ENCODE measurements at regions not wholly inside any gene's neighbourhood (a gene's known extent, or its start where the extent isn't known, plus 50 kb on each side); places are given as distances from the start of the nearest gene placed in this dataset.
A peak's percentile ranks its signal among the peaks of the same experiment; 100 is the strongest.
"Not testable (repeated sequence)": the region's sequence is repeated elsewhere in the genome, so short reads cannot be mapped to it uniquely, and the experiment has no call there.

- in situ Hi-C loops (cut with HindIII; ENCODE audit: low pct_ligation_motif_present, low pct_unique_long_range_greater_than_20kb, low sequenced_read_pairs) = no loop called here
- peak; percentile 39 for DNase-seq
These were observed 418.9 kb upstream of the NAALADL2 start for GRCh38 chr3:174440253-174440701.

- peak; percentile 90 for DNase-seq
- in situ Hi-C loops (cut with HindIII; ENCODE audit: low pct_ligation_motif_present, low pct_unique_long_range_greater_than_20kb, low sequenced_read_pairs) = no loop called here
These were observed 418.2 kb upstream of the NAALADL2 start for GRCh38 chr3:174440741-174441587.

- in situ Hi-C loops (cut with HindIII; ENCODE audit: low pct_ligation_motif_present, low pct_unique_long_range_greater_than_20kb, low sequenced_read_pairs) = no loop called here
- DNase-seq = peak; percentile 36
These were observed 417.4 kb upstream of the NAALADL2 start for GRCh38 chr3:174441588-174442301.

- in situ Hi-C loops (cut with HindIII; ENCODE audit: low pct_ligation_motif_present, low pct_unique_long_range_greater_than_20kb, low sequenced_read_pairs) = no loop called here
These were observed 416.8 kb upstream of the NAALADL2 start for GRCh38 chr3:174442302-174442682.

GRCh38 chr3:174444391-174444790 is 414.7 kb upstream of the NAALADL2 start:
- in situ Hi-C loops (cut with HindIII; ENCODE audit: low pct_ligation_motif_present, low pct_unique_long_range_greater_than_20kb, low sequenced_read_pairs) = no loop called here
- DNase-seq = no peak

More at GRCh38 chr3:174442302-174442682, 416.8 kb upstream of the NAALADL2 start:
- peak; percentile 12 for DNase-seq

- DNase-seq = no peak
- in situ Hi-C loops (cut with HindIII; ENCODE audit: low pct_ligation_motif_present, low pct_unique_long_range_greater_than_20kb, low sequenced_read_pairs) = no loop called here
These were observed 401.4 kb upstream of the NAALADL2 start for GRCh38 chr3:174457758-174458157.

GRCh38 chr3:174460831-174461230 is 398.3 kb upstream of the NAALADL2 start:
- in situ Hi-C loops (cut with HindIII; ENCODE audit: low pct_ligation_motif_present, low pct_unique_long_range_greater_than_20kb, low sequenced_read_pairs) = no loop called here
- no peak for DNase-seq

- no peak for DNase-seq
- in situ Hi-C loops (cut with HindIII; ENCODE audit: low pct_ligation_motif_present, low pct_unique_long_range_greater_than_20kb, low sequenced_read_pairs) = no loop called here
These were observed 396.2 kb upstream of the NAALADL2 start for GRCh38 chr3:174462916-174463315.

- DNase-seq = no peak
- in situ Hi-C loops (cut with HindIII; ENCODE audit: low pct_ligation_motif_present, low pct_unique_long_range_greater_than_20kb, low sequenced_read_pairs) = no loop called here
These were observed 394.0 kb upstream of the NAALADL2 start for GRCh38 chr3:174465177-174465576.

GRCh38 chr3:174466471-174467054 is 392.6 kb upstream of the NAALADL2 start:
- DNase-seq = no peak
- in situ Hi-C loops (cut with HindIII; ENCODE audit: low pct_ligation_motif_present, low pct_unique_long_range_greater_than_20kb, low sequenced_read_pairs) = no loop called here

GRCh38 chr3:174477491-174477890 is 381.6 kb upstream of the NAALADL2 start:
- in situ Hi-C loops (cut with HindIII; ENCODE audit: low pct_ligation_motif_present, low pct_unique_long_range_greater_than_20kb, low sequenced_read_pairs) = no loop called here
- no peak for DNase-seq

GRCh38 chr3:174480767-174481166 is 378.4 kb upstream of the NAALADL2 start:
- in situ Hi-C loops (cut with HindIII; ENCODE audit: low pct_ligation_motif_present, low pct_unique_long_range_greater_than_20kb, low sequenced_read_pairs) = no loop called here
- DNase-seq = no peak

- DNase-seq = no peak
- in situ Hi-C loops (cut with HindIII; ENCODE audit: low pct_ligation_motif_present, low pct_unique_long_range_greater_than_20kb, low sequenced_read_pairs) = no loop called here
These were observed 376.6 kb upstream of the NAALADL2 start for GRCh38 chr3:174482541-174482940.

GRCh38 chr3:174483254-174483653 is 375.9 kb upstream of the NAALADL2 start:
- in situ Hi-C loops (cut with HindIII; ENCODE audit: low pct_ligation_motif_present, low pct_unique_long_range_greater_than_20kb, low sequenced_read_pairs) = no loop called here
- no peak for DNase-seq

- DNase-seq; in situ Hi-C loops (cut with HindIII; ENCODE audit: low pct_ligation_motif_present, low pct_unique_long_range_greater_than_20kb, low sequenced_read_pairs): not testable (repeated sequence)
These were observed 375.3 kb upstream of the NAALADL2 start for GRCh38 chr3:174483856-174484255.

- in situ Hi-C loops (cut with HindIII; ENCODE audit: low pct_ligation_motif_present, low pct_unique_long_range_greater_than_20kb, low sequenced_read_pairs) = no loop called here
- DNase-seq = no peak
These were observed 370.6 kb upstream of the NAALADL2 start for GRCh38 chr3:174488527-174488926.

- in situ Hi-C loops (cut with HindIII; ENCODE audit: low pct_ligation_motif_present, low pct_unique_long_range_greater_than_20kb, low sequenced_read_pairs) = no loop called here
- DNase-seq = no peak
These were observed 363.8 kb upstream of the NAALADL2 start for GRCh38 chr3:174495311-174495710.

GRCh38 chr3:174495928-174496327 is 363.2 kb upstream of the NAALADL2 start:
- no peak for DNase-seq
- in situ Hi-C loops (cut with HindIII; ENCODE audit: low pct_ligation_motif_present, low pct_unique_long_range_greater_than_20kb, low sequenced_read_pairs) = no loop called here

- in situ Hi-C loops (cut with HindIII; ENCODE audit: low pct_ligation_motif_present, low pct_unique_long_range_greater_than_20kb, low sequenced_read_pairs) = no loop called here
- DNase-seq = no peak
These were observed 360.5 kb upstream of the NAALADL2 start for GRCh38 chr3:174498638-174499037.
